Mesendoderm (in vitro differentiated cells): ENCODE measurements at regions not wholly inside any gene's neighbourhood (a gene's known extent, or its start where the extent isn't known, plus 50 kb on each side); places are given as distances from the start of the nearest gene placed in this dataset.
A peak's percentile ranks its signal among the peaks of the same experiment; 100 is the strongest.

Experiments used
- DNase-seq: peaks from one replicate; pipeline ENCODE4 v3.0.0; 2013
- H2AK5ac ChIP-seq: 2 replicates; pipeline ENCODE4 v1.6.1; 2013; ENCODE audit warnings: low read length, inconsistent platforms
- H2BK120ac ChIP-seq: 2 replicates; pipeline ENCODE4 v1.6.1; 2013; ENCODE audit warnings: low read depth, mild to moderate bottlenecking, low read length, moderate library complexity, mixed read lengths
- H2BK15ac ChIP-seq: replicated peaks from 2 replicates; pipeline ENCODE4 v1.6.1; 2013; ENCODE audit warnings: low read depth, mild to moderate bottlenecking, moderate library complexity
- H2BK5ac ChIP-seq: 2 replicates; pipeline ENCODE4 v1.6.1; 2013; ENCODE audit warnings: low read length, inconsistent platforms
- H3K18ac ChIP-seq: 2 replicates; pipeline ENCODE4 v1.6.1; 2013; ENCODE audit warnings: mild to moderate bottlenecking, low read length, mixed read lengths
- H3K23ac ChIP-seq: one replicate; pipeline ENCODE4 v1.6.1; 2013; ENCODE audit warnings: low read length
- H3K27ac ChIP-seq: 2 replicates; pipeline ENCODE4 v1.5.1; 2013; ENCODE audit warnings: low read depth, mild to moderate bottlenecking, inconsistent platforms, low read length, moderate library complexity
- H3K27me3 ChIP-seq: 2 replicates; pipeline ENCODE4 v1.6.1; 2013; ENCODE audit warnings: low read length, control low read depth, mild to moderate bottlenecking, inconsistent platforms; ENCODE audit not compliant: insufficient read depth, poor library complexity
- H3K36me3 ChIP-seq: 2 replicates; pipeline ENCODE4 v1.6.1; 2013; ENCODE audit warnings: low read length, inconsistent platforms; ENCODE audit not compliant: control insufficient read depth, insufficient read depth
- H3K4ac ChIP-seq: one replicate; pipeline ENCODE4 v1.6.1; 2013; ENCODE audit warnings: low read depth, mild to moderate bottlenecking, low read length, moderate library complexity
- H3K4me1 ChIP-seq: 2 replicates; pipeline ENCODE4 v1.6.1; 2013; ENCODE audit warnings: low read depth, low read length, inconsistent platforms; ENCODE audit not compliant: control insufficient read depth
- H3K4me2 ChIP-seq: 2 replicates; pipeline ENCODE4 v1.6.1; 2013; ENCODE audit warnings: low read length
- H3K4me3 ChIP-seq: 2 replicates; pipeline ENCODE4 v1.5.1; 2013; ENCODE audit warnings: mild to moderate bottlenecking, low read length
- H3K56ac ChIP-seq: one replicate; pipeline ENCODE4 v1.6.1; 2013; ENCODE audit warnings: low read length
- H3K79me1 ChIP-seq: 2 replicates; pipeline ENCODE4 v1.6.1; 2013; ENCODE audit warnings: low read length, inconsistent platforms
- H3K79me2 ChIP-seq: 2 replicates; pipeline ENCODE4 v1.6.1; 2013; ENCODE audit warnings: mild to moderate bottlenecking, low read length; ENCODE audit not compliant: control insufficient read depth, insufficient read depth
- H3K9ac ChIP-seq: 2 replicates; pipeline ENCODE4 v1.6.1; 2013; ENCODE audit warnings: low read length, inconsistent platforms
- H4K5ac ChIP-seq: one replicate; pipeline ENCODE4 v1.6.1; 2013; ENCODE audit warnings: low read length
- H4K8ac ChIP-seq: one replicate; pipeline ENCODE4 v1.6.1; 2013; ENCODE audit warnings: low read depth, mild to moderate bottlenecking, control low read depth, low read length, moderate library complexity
- WGBS: extraction: QIAGEN DNeasy Blood & Tissue Kit; methylation state at CpG from one replicate; pipeline ENCODE4 v1.1.7; 2013; ENCODE audit warnings: low lambda C conversion rate, missing lambda C conversion rate; ENCODE audit not compliant: insufficient coverage; ENCODE audit errors: extremely low coverage; 5-methylcytosine and 5-hydroxymethylcytosine counted together

DNA sequence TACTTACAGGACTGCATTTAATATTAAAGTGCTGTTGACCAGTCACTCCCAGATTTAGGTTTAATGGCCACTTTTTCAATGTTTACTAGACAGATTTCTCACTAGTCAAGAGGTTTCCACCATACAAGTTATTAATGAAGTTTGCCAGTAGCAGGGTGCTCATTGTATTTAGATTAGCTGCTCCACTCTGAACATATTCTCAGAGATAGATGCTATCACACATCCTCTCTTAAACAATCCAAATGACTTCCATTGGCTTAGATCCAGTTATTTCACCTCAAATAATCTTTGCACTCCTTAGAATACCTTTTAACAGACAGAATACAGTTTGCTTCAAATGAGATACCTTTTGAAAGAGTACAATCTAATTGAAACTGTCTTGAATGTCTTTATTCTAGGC is 276.1 kb downstream of the HDGFL1 start:
- Histone ChIP-seq H2BK15ac (no peak overlapping the region), H3K4me2 (no peak overlapping the region), H3K4ac (no peak overlapping the region), H2BK120ac (no peak overlapping the region), H4K5ac (no peak overlapping the region), H2AK5ac (no peak overlapping the region), H4K8ac (no peak overlapping the region), H3K23ac (no peak overlapping the region), H3K18ac (no peak overlapping the region), H3K56ac (no peak overlapping the region), H3K79me2 (no peaks in the 10 kb centered on the region), H3K79me1 (no peaks in the 10 kb centered on the region), H3K4me1 (no peaks in the 10 kb centered on the region), H3K27me3 (no peaks in the 10 kb centered on the region), H3K36me3 (no peaks in the 10 kb centered on the region), H3K9ac (no peak overlapping the region), H3K4me3 (no peak overlapping the region), H2BK5ac (no peak overlapping the region), H3K27ac (no peak overlapping the region)
- no peak for DNase-seq

DNA sequence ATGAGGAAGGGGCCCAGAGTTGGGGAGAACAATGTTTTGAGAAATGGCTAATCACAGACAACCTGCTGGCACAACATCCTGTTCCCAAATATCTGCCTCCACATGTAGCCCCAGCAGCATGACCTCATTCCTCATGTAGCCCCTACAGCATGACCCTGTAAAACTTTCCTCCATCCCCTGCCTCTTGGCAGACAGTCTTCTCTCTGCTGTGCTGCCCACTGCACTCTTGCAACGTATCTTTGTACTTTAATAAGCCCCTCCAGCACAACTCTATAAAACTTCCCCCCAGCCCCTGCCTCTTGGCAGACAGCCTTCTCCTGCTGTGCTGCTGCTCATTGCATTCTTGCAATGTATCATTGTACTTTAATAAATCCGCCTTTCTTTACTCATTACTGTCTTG is 278.8 kb downstream of the HDGFL1 start:
- Histone ChIP-seq H3K27ac (no peak overlapping the region), H3K18ac (no peak overlapping the region), H2BK5ac (no peak overlapping the region), H3K27me3 (no peaks in the 10 kb centered on the region), H3K9ac (no peak overlapping the region), H3K79me2 (no peaks in the 10 kb centered on the region), H3K4ac (no peak overlapping the region), H3K79me1 (no peaks in the 10 kb centered on the region), H3K23ac (no peak overlapping the region), H2BK15ac (no peak overlapping the region), H2BK120ac (no peak overlapping the region), H4K5ac (no peak overlapping the region), H2AK5ac (no peak overlapping the region), H3K56ac (no peak overlapping the region), H4K8ac (no peak overlapping the region), H3K4me2 (no peak overlapping the region), H3K4me1 (no peaks in the 10 kb centered on the region), H3K36me3 (no peaks in the 10 kb centered on the region), H3K4me3 (no peak overlapping the region)
- peak; percentile 18 for DNase-seq
- no CpG with 5 or more reads among the region's 2 CpGs for WGBS

DNA sequence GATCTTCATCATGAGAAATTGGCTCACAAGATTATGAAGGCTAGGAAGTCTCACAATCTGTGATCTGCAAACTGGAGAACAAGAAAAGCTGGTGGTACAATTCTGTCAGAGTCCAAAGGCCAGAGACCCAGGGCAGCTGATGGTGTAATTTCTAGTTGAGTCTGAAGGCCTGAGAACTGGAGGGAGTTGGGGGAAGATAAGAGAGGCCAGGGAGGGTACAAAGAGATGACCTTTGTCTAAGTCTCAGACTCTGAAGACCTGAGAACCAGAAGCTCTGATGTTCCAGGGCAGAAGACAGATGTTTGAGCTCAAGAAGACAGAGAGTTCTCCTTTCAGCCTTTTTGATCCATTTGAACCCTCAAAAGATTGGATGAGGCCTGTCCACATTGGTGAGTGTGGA is 280.6 kb downstream of the HDGFL1 start:
- H2BK15ac ChIP-seq: no peak overlapping the region
- no peak overlapping the region for H4K5ac ChIP-seq
- DNase-seq: no peak
- H3K27ac ChIP-seq: no peak overlapping the region
- H3K56ac ChIP-seq: no peak overlapping the region
- H3K4me2 ChIP-seq: no peak overlapping the region
- no peak overlapping the region for H3K23ac ChIP-seq
- H3K4me3 ChIP-seq: no peak overlapping the region
- H3K27me3 ChIP-seq: no peaks in the 10 kb centered on the region
- no peaks in the 10 kb centered on the region for H3K4me1 ChIP-seq
- H4K8ac ChIP-seq: no peak overlapping the region
- H3K36me3 ChIP-seq: no peaks in the 10 kb centered on the region
- H3K18ac ChIP-seq: no peak overlapping the region
- no peak overlapping the region for H3K4ac ChIP-seq
- H2BK5ac ChIP-seq: no peak overlapping the region
- no peaks in the 10 kb centered on the region for H3K79me2 ChIP-seq
- H2BK120ac ChIP-seq: no peak overlapping the region
- no peak overlapping the region for H3K9ac ChIP-seq
- no peaks in the 10 kb centered on the region for H3K79me1 ChIP-seq
- H2AK5ac ChIP-seq: no peak overlapping the region

DNA sequence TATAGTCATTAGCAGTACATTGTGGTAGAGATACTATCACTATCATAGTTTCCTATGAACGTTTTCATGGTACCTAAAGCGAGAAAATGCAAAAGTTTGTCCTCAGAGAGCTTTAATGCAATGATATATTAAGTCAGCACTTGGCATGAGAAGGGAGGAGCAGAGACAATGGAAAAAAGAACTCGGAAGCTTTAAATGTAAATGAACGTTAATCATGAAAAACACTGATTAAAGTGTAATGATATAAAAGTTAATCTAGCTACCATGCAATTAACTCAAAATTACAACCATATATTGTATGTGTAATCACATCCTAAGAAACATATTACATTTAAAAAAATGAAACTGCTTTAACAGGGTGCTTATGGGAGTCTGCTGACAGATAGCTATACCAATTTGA is 282.7 kb downstream of the HDGFL1 start:
- H3K23ac ChIP-seq: no peak overlapping the region

DNA sequence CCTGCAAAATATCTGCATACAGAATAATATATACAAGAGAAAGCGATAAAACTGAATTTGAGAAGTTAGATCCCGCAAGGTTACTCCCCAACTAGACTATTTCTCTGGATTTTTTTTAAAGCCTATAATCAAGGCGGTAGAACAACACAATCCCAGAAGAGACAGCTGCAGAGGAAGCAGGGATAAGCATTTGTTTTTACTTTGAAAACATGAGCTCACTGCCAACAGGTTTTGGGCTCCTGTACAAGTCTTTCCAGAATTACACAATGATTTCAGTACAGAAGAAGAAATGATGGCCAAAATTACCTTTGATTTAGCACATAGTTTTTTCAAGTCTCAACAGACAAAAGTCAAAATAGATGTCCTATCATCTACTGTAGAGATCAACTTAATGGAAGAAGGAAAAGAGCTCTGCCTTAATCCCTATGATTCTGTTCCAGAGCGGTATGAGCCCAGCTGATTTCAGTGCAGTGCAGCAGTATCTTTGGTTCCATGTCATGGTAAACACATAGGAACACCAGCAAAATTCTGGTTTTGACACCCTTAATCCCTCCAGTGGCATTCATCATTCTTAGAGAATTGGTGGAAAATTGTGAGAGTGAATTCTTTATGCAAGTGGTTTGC is 304.3 kb downstream of the HDGFL1 start:
- Histone ChIP-seq H4K8ac (no peak overlapping the region), H3K79me2 (no peaks in the 10 kb centered on the region), H2BK5ac (no peak overlapping the region), H4K5ac (no peak overlapping the region), H2AK5ac (no peak overlapping the region), H3K4ac (no peak overlapping the region), H3K18ac (no peak overlapping the region), H3K27ac (no peak overlapping the region), H3K4me1 (no peaks in the 10 kb centered on the region), H3K27me3 (no peaks in the 10 kb centered on the region), H3K36me3 (no peaks in the 10 kb centered on the region), H3K4me2 (no peak overlapping the region), H3K23ac (no peak overlapping the region), H3K4me3 (no peak overlapping the region), H3K9ac (no peak overlapping the region), H2BK120ac (no peak overlapping the region), H2BK15ac (peak overlapping the region; percentile 36), H3K79me1 (no peaks in the 10 kb centered on the region), H3K56ac (no peak overlapping the region)
- no CpG with 5 or more reads among the region's 4 CpGs for WGBS
- DNase-seq: no peak

More for the DNA sequence above, 282.7 kb downstream of the HDGFL1 start:
- Histone ChIP-seq H4K8ac (no peak overlapping the region), H3K4me2 (no peak overlapping the region), H3K27me3 (no peaks in the 10 kb centered on the region), H2BK15ac (no peak overlapping the region), H3K4ac (no peak overlapping the region), H3K36me3 (no peaks in the 10 kb centered on the region), H3K27ac (no peak overlapping the region), H2AK5ac (no peak overlapping the region), H3K4me3 (no peak overlapping the region), H3K9ac (no peak overlapping the region), H3K56ac (no peak overlapping the region), H3K79me1 (no peaks in the 10 kb centered on the region), H2BK120ac (no peak overlapping the region), H2BK5ac (no peak overlapping the region), H4K5ac (no peak overlapping the region), H3K4me1 (no peaks in the 10 kb centered on the region), H3K79me2 (no peaks in the 10 kb centered on the region), H3K18ac (no peak overlapping the region)
- DNase-seq: no peak
- WGBS: no CpG with 5 or more reads among the region's 4 CpGs

DNA sequence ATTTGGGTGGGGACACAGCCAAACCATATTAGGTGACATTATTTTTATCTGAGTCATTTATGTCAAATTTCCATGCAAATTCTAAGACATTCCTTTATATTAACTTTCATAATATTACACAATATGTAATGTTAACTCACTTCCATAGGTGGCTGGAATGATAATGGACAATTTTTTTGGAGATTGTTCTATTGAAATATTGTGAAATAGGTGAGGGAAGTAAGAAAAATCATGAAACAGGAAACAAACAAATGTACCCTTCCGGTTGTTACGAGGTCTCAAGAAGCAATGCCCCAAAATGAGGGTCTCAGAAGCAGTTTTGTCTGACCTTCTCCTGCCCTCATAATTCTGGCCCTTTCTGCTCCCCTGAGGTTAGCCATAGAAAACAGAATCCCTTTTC is 306.5 kb downstream of the HDGFL1 start:
- no peak overlapping the region for H2BK120ac ChIP-seq
- no peaks in the 10 kb centered on the region for H3K79me1 ChIP-seq
- no peak overlapping the region for H4K5ac ChIP-seq
- no peaks in the 10 kb centered on the region for H3K79me2 ChIP-seq
- H3K18ac ChIP-seq: no peak overlapping the region
- no peak overlapping the region for H4K8ac ChIP-seq
- H3K23ac ChIP-seq: no peak overlapping the region
- no peaks in the 10 kb centered on the region for H3K4me1 ChIP-seq
- H3K27me3 ChIP-seq: no peaks in the 10 kb centered on the region
- no peak overlapping the region for H3K4me3 ChIP-seq
- WGBS: no CpG with 5 or more reads among the region's 2 CpGs
- H3K9ac ChIP-seq: no peak overlapping the region
- DNase-seq: no peak
- no peak overlapping the region for H3K56ac ChIP-seq
- no peak overlapping the region for H3K4ac ChIP-seq
- H2BK15ac ChIP-seq: peak overlapping the region; percentile 59
- H3K4me2 ChIP-seq: no peak overlapping the region
- no peak overlapping the region for H2BK5ac ChIP-seq
- no peaks in the 10 kb centered on the region for H3K36me3 ChIP-seq
- H3K27ac ChIP-seq: no peak overlapping the region
- no peak overlapping the region for H2AK5ac ChIP-seq
